Mucosa of descending colon (tissue), 3 donors: ENCODE measurements at regions not wholly inside any gene's neighbourhood (a gene's known extent, or its start where the extent isn't known, plus 50 kb on each side); places are given as distances from the start of the nearest gene placed in this dataset.

Source experiments
- ATAC-seq: fragments of 200-7000 bp; cut with Tn5 transposase; one replicate; pipeline ENCODE4 v1.9.1; 2020; ENCODE audit warnings: mild to moderate bottlenecking, moderate library complexity
- DNase-seq, 3 donors: peaks; one replicate each; pipeline ENCODE4 v3.0.0-alpha.2; 2020
- H3K36me3 ChIP-seq: fragments of 200-600 bp; one replicate; pipeline ENCODE4 v1.8.0; 2021; ENCODE audit warnings: low read depth, mild to moderate bottlenecking
- H3K4me1 ChIP-seq: fragments of 200-600 bp; one replicate; pipeline ENCODE4 v1.8.0; 2021; ENCODE audit warnings: low read depth, mild to moderate bottlenecking
- H3K4me3 ChIP-seq: fragments of 200-600 bp; one replicate; pipeline ENCODE4 v1.8.0; 2021; ENCODE audit warnings: mild to moderate bottlenecking
- H3K9me3 ChIP-seq: fragments of 200-600 bp; one replicate; pipeline ENCODE4 v1.8.0; 2021; ENCODE audit warnings: mild to moderate bottlenecking
- CTCF ChIP-seq: fragments of 200-600 bp; IDR thresholded peaks from one replicate; pipeline ENCODE4 v1.8.0; 2022; ENCODE audit warnings: antibody characterized with exemption, mild to moderate bottlenecking
- intact Hi-C, 2 donors: fragments of 100-400 bp; cut with DNase I in 1 of 2; cut with micrococcal nuclease in 1 of 2; formaldehyde crosslinking; loops; one replicate each; pipeline versions ENCODE4 v1.11.0 to v1.11.1; 2022; cut with DNase I, micrococcal nuclease
- donor health status: DM: no; HTN: no; CAD: no; lungs with moderate emphysema.
- donor health status: DM: no; HTN: no; CAD: no.
- donor health status: DM: no; HTN: yes; CAD: no.

DNA sequence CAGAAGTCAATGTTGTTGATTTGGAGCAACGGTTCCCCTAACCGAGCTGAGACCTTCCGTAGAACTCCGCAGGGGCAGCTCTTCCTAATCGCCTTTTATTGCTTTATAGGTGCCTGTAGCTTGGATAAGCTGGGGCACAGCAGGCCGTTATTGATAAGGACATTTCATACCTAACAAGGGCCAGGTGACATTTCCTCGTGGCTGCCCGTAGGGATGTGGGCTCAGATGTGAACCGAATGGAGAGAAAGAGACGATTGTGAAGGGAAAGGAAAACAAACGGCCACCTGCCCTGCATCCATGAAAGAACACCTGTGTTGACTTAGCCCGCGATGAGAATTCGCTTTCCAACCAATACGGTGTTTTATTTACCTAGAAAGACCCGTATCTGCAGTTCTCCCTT, 53.3 kb upstream of the DACT2 start:
- no peaks in the 10 kb centered on the region for H3K36me3 ChIP-seq
- no peak overlapping the region for H3K4me3 ChIP-seq
- DNase-seq (peak; percentile 16 to 48 (median 27)), ATAC-seq (peak; percentile 70)
- TF ChIP-seq CTCF: no peak
- intact Hi-C loops: loop anchor here in 1 of 2 donors (5.0 kb wide), 1 partner anchor 509 kb away; no protein-coding TSS in a partner anchor
- no peaks in the 10 kb centered on the region for H3K4me1 ChIP-seq
- no peaks in the 10 kb centered on the region for H3K9me3 ChIP-seq

DNA sequence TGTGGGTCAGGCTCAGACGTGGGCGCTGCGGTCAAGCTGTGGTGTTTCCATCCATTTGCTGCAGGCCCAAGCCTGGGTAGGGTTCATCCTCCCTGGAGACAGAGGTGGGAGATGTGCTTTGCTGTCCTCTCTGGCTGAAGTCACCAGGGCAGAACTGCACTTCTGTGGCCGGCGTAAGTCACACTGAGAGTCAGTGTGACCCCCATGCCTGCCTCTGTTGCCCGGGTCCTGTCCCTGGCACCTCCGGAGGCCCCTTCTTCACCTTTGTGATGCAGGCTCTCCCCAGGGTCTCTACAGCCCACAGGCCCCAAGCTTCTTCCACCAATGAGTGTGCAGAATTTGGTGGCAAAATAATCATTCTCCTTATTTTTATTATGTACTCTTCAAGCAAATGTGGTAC, 53.8 kb upstream of the DACT2 start:
- DNase-seq: peak in 2 of 3 donors; percentile 6 to 28

DNA sequence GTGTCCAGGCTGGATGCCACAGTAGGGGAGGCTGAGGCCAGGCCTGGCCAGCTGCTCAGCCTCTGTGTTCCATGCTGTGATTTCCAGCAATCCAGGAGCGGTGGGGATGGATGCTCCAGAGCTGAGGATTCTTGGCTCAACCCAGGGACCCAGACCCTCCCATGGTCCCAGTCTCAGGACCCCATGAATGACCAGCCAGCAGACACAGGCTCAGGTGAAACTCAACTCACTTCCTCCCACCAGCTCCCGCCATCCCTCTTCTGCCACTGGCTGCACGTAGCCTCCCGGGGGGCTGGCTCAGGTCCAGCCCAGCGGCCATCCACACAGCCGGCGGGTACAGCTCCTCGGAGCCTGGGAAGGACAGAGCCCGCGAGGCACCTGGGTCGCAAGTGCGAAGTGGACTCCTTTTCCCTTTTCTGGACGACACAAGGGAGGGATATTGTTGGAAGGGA, 54.5 kb upstream of the DACT2 start:
- ATAC-seq: no peak
- intact Hi-C loops: loop anchor here in 1 of 2 donors (5.0 kb wide), 1 partner anchor 508 kb away; no protein-coding TSS in a partner anchor
- peak in 2 of 3 donors; percentile 16 to 33 for DNase-seq

More for the DNA sequence above, 53.8 kb upstream of the DACT2 start:
- no peaks in the 10 kb centered on the region for H3K36me3 ChIP-seq
- no peaks in the 10 kb centered on the region for H3K9me3 ChIP-seq
- intact Hi-C loops: loop anchor here in 1 of 2 donors (5.0 kb wide), 1 partner anchor 509 kb away; no protein-coding TSS in a partner anchor
- TF ChIP-seq CTCF: no peak
- H3K4me1 ChIP-seq: no peaks in the 10 kb centered on the region
- no peak for ATAC-seq
- no peak overlapping the region for H3K4me3 ChIP-seq

GRCh38 chr6:168374541-168375071, 55.0 kb upstream of the DACT2 start:
- H3K36me3 ChIP-seq: no peaks in the 10 kb centered on the region
- intact Hi-C loops: loop anchor here in 1 of 2 donors (5.0 kb wide), 1 partner anchor 508 kb away; no protein-coding TSS in a partner anchor
- no peak for TF ChIP-seq CTCF
- no peak overlapping the region for H3K4me3 ChIP-seq
- H3K9me3 ChIP-seq: no peaks in the 10 kb centered on the region
- no peak for ATAC-seq
- no peaks in the 10 kb centered on the region for H3K4me1 ChIP-seq
- peak in 1 of 3 donors; percentile 41 for DNase-seq

More for the DNA sequence above, 54.5 kb upstream of the DACT2 start:
- TF ChIP-seq CTCF: no peak
- Histone ChIP-seq H3K4me1 (no peaks in the 10 kb centered on the region), H3K4me3 (no peak overlapping the region), H3K36me3 (no peaks in the 10 kb centered on the region), H3K9me3 (no peaks in the 10 kb centered on the region)

DNA sequence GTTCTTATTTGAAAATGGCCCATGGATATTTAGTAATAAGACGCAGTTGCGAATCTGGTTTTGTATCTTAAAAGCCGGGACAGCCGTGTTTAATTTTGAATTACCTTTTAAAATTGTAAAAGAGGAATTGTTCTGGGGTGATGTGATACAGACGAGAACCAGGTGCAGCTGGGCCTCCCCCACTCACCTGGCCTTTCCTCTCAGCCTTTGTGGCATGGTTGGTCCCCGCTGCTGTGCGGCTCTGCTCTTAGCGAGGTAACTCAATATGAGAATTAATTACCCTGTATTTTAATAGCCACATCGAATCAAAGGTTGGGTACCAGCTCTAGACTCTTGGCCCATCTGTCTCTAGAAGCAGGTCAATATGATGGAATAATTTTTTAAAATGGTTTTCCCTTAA, 56.5 kb upstream of the DACT2 start:
- Histone ChIP-seq H3K36me3 (no peaks in the 10 kb centered on the region), H3K9me3 (no peaks in the 10 kb centered on the region), H3K4me1 (no peaks in the 10 kb centered on the region), H3K4me3 (no peak overlapping the region)
- ATAC-seq: no peak
- no peak for TF ChIP-seq CTCF
- DNase-seq: peak in 1 of 3 donors; percentile 27
- intact Hi-C loops: no loop called here
